ENCODE measurements at regions not wholly inside any gene's neighbourhood (a gene's known extent, or its start where the extent isn't known, plus 50 kb on each side); places are given as distances from the start of the nearest gene placed in this dataset.
"Not testable (repeated sequence)": the region's sequence is repeated elsewhere in the genome, so short reads cannot be mapped to it uniquely, and the experiment has no call there.

- no peak for DNase-seq
- ATAC-seq = no peak
- intact Hi-C loops (cut with DNase I) = no loop called here
- TF ChIP-seq CTCF (IDR thresholded peaks at IDR 0.05) = no peak
- Histone ChIP-seq H3K27me3 (no peaks in the 10 kb centered on the region), H3K36me3 (no peaks in the 10 kb centered on the region), H3K27ac (no peak overlapping the region), H3K4me1 (no peaks in the 10 kb centered on the region), H3K9me3 (peaks cover 0 to 18% of the 10 kb centered on the region in 2 donors), H3K4me3 (no peak overlapping the region)
Observed at GRCh38 chr18:71370095-71370494, 1081.2 kb downstream of the SOCS6 start.

GRCh38 chr18:71362140-71362539 lies 1073.3 kb downstream of the SOCS6 start:
- TF ChIP-seq CTCF (IDR thresholded peaks at IDR 0.05) = no peak
- intact Hi-C loops (cut with DNase I) = no loop called here
- Histone ChIP-seq H3K27ac (no peak overlapping the region), H3K9me3 (peaks cover 0 to 16% of the 10 kb centered on the region in 2 donors), H3K4me1 (no peaks in the 10 kb centered on the region), H3K4me3 (no peak overlapping the region), H3K36me3 (no peaks in the 10 kb centered on the region), H3K27me3 (no peaks in the 10 kb centered on the region)
- DNase-seq (no peak), ATAC-seq (no peak)

GRCh38 chr18:71355599-71355998 lies 1066.8 kb downstream of the SOCS6 start:
- H3K27ac ChIP-seq; H3K27me3 ChIP-seq; ATAC-seq; H3K4me1 ChIP-seq; intact Hi-C loops (cut with DNase I); H3K4me3 ChIP-seq; H3K36me3 ChIP-seq; DNase-seq; H3K9me3 ChIP-seq: not testable (repeated sequence)

- Histone ChIP-seq H3K9me3 (peaks cover 0 to 4% of the 10 kb centered on the region in 2 donors), H3K4me1 (no peaks in the 10 kb centered on the region), H3K36me3 (no peaks in the 10 kb centered on the region), H3K27me3 (no peaks in the 10 kb centered on the region), H3K4me3 (no peak overlapping the region), H3K27ac (no peak overlapping the region)
- no peak for TF ChIP-seq CTCF (IDR thresholded peaks at IDR 0.05)
- DNase-seq = no peak
- intact Hi-C loops (cut with DNase I) = no loop called here
- ATAC-seq = no peak
Observed at GRCh38 chr18:71352618-71353017, 1063.8 kb downstream of the SOCS6 start.

- no peak for TF ChIP-seq CTCF (IDR thresholded peaks at IDR 0.05)
- no peaks in the 10 kb centered on the region for H3K9me3 ChIP-seq
- no peaks in the 10 kb centered on the region for H3K36me3 ChIP-seq
- no peaks in the 10 kb centered on the region for H3K27me3 ChIP-seq
- DNase-seq = no peak
- intact Hi-C loops (cut with DNase I) = no loop called here
- no peak overlapping the region for H3K4me3 ChIP-seq
- H3K27ac ChIP-seq = no peak overlapping the region
- no peaks in the 10 kb centered on the region for H3K4me1 ChIP-seq
- ATAC-seq = no peak
Observed at GRCh38 chr18:71336576-71337210, 1047.8 kb downstream of the SOCS6 start.

GRCh38 chr18:71329563-71329962 lies 1040.7 kb downstream of the SOCS6 start:
- DNase-seq = no peak
- Histone ChIP-seq H3K9me3 (no peaks in the 10 kb centered on the region), H3K4me1 (no peaks in the 10 kb centered on the region), H3K27ac (no peak overlapping the region), H3K4me3 (no peak overlapping the region), H3K27me3 (no peaks in the 10 kb centered on the region), H3K36me3 (no peaks in the 10 kb centered on the region)
- intact Hi-C loops (cut with DNase I) = no loop called here
- no peak for TF ChIP-seq CTCF (IDR thresholded peaks at IDR 0.05)
- ATAC-seq = no peak

All from left lung (tissue), 4 donors.